ENCODE measurements at regions not wholly inside any gene's neighbourhood (a gene's known extent, or its start where the extent isn't known, plus 50 kb on each side); places are given as distances from the start of the nearest gene placed in this dataset.
"Not testable (repeated sequence)": the region's sequence is repeated elsewhere in the genome, so short reads cannot be mapped to it uniquely, and the experiment has no call there.

GRCh38 chr4:3365326-3365725 is 72.5 kb downstream of the RGS12 start:
- no peak for DNase-seq

GRCh38 chr4:3365871-3366842 is 73.3 kb downstream of the RGS12 start:
- DNase-seq: no peak

DNA sequence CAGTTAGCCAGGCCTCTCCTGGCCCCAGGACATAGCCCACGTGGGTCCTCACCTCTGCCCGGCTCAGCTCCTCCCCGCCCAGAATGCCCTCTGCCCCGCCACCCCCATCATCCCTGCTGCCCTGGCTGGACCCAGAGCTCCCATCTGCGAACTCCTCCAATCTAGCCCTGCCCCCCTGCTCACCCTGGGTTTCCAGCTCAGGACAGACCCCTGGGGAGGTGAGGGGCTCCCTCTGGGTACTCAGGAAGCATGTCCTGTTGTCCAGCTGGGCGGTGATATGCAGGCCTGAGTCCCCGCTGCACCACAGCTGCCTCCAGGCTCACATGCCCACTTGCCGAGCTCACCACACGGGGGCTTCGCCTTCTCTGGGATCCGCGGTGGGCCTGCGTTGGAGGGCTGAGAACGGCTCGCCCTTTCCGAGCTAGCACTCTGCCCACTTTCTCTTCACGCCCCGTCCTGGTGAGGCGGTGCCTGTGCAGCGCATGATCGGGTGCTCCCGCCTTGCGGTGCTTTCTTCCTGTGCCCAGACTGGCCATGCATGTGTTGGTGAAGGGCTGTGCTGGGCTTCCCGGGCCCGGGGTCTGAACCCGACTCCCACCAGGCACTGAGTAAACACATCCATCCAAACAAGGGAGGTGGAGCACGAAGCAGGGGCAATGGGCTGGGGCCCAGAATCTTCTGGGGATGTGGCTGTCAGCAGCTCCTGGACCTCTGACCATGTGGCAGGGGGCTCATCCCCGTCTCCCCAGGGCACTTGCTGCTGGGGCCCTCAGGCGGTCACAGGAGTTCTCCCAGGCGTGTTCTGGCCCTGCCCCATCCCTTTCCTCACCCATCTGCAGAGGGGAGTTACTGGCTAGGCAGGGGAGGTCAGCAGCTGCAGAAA is 74.3 kb downstream of the RGS12 start:
- DNase-seq: no peak

- DNase-seq: no peak
Measured at GRCh38 chr4:3367866-3368265, 73.9 kb upstream of the HGFAC start.

DNA sequence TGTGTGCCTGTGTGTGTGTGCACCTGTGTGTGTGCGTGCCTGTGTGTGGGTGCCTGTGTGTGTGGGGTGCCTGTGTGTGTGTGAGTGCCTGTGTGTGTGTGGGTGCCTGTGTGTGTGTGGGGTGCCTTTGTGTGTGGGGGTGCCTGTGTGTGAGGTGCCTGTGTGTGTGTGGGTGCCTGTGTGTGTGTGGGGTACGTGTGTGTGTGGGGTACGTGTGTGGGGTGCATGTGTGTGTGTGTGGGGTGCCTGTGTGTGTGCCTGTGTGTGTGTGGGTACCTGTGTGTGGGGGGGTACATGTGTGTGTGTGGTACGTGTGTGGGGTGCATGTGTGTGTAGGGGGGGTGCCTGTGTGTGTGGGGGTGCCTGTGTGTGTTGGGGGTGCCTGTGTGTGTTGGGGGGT is 73.4 kb upstream of the HGFAC start:
- DNase-seq: no peak

- no peak for DNase-seq
Measured at GRCh38 chr4:3368841-3369760, 72.7 kb upstream of the HGFAC start.

DNA sequence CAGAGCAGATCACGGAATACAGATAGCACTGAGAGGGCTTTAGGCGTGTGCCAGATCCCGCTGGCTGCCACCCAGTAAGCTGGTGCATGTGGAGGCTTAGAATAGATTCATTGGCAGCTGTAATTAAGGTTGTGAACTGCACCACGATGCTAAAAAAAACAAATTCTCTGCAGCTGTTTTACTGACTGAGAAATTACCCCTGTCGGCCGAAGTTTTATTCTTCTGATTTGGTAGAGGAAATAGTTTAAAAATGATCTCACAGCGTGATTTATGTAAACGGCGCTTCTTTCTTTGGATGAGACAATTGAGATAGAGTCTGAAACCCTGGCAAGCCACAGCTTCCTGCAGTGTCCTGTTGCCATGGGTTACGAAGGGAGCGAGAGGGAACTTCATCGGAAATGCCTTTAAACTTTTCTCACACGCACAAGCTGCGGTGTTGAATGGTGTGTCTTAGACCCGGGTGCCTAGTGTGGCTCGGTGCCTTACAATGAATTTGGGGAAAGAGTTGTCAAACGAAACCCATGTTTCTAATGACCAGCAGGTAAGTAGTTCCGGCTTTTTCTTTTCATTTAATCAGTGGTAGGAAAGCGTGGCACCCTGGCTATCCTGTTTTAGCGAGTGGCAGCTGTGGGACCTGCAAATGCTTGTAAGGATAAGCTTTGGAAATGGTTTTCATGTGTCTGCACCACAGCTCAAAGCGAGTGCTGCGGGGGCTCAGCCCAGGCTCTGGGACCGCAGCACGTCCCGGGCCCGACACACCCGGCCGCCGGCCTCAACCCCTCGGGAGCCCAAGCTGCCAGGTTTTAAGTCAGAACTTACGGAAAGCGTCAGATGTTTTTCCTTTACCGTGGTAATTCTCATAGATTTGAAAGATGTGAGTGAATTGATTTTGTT is 71.7 kb upstream of the HGFAC start:
- peak; percentile 36 for DNase-seq

DNA sequence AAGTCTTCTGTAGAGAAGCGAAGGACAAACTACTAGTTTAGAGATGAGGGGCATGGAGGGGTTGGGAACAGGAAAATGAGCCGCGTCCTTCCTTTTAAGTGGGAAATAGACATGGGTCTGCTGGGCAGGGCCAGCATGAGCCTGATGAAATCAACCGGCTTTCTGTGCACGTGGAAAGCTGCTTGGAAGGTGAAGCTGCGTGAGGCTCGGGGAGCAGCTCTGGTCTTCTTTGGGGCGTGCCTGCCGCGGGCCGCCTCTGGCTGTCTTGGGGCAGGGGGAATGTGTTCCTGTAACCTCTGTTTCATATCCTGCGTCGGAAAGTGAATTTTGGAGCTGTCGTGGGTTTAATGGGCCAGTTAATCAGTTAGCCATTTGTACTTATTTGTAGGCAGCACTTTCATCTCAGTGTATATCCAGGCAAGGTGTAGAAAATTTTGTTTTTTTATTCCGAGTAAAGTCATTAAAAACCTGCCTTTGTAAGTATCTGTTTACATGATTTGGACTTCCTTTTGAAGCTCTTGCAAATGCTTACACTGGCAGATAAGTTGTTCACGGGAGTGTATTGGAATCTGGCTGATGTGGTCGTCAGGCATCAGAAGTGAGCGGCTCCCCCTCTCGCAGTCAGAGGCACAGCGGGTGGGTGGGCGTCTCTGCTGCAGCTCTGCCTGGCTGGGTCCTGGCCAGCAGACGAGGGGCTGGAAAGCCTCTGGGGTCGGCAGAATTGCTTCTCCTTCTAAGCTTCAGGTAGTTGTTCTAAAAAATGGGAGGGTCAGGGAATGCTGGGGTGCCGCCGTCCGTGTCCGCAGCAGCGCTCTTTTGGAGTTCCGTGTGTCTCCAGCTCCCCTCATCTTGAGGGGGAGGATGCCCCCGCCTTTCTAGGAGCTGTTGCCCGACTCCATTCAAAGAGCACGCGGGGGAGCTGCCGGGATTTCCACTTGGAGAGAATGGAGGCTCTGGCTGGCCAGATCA is 70.5 kb upstream of the HGFAC start:
- peak; percentile 46 for DNase-seq

- no peak for DNase-seq
Measured at GRCh38 chr4:3372264-3372932, 69.4 kb upstream of the HGFAC start.

DNA sequence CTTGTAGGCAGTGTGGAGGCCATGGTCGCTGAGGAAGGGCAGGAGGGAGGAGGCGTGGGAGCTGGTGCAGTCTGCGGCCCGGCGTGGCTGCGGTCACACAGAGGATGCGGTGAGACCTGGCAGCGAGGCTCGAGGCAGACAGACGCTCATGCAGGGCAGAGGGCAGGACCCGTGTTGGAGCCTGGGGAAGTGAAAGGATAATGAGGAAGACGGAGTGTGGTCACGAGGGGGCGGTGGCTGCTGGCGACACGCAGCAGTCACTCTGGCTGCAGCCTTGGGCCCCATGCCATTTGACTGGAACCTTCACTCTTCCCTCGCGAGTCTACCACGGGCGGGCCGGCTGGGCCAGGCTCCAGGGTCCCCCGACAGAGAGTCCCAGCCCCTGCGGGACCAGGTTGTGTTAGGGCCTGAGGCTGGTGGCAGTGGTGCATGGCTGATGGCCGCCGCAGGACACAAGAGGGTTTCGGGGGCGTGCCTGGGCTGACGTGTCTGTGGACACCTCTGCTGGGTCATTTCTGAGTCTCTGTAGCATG is 68.8 kb upstream of the HGFAC start:
- DNase-seq: no peak

GRCh38 chr4:3373468-3373867 is 68.3 kb upstream of the HGFAC start:
- no peak for DNase-seq

DNA sequence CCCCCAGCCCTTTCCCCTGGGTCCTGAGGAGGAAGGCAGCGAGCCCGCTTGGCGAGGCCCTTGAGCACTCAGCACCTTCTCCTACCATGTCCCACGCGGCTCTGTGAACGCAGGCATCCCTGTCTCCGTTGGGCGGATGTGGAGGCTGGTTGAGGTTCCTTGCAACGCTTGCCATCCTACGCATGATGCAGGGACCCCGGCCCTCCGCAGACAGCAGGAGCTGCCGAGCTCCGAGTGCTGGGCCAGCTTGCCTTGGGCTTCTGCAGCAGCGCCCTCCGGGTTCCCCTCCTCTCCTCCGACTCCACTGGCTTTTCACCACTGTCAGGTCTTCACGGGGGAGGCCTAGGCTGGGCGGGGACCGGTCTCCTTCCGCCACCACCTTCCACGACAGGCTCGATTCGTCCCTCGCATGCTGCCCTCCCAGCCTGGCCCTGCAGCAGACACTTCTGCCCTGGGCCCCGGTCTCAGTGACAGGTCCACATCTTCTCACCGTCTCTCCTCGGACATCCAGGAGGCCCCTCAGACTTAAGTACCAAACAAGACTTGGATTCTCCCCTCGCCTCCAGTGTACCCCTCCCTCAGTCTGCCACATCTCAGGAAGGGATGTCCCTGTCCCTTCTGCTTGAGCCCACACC is 67.6 kb upstream of the HGFAC start:
- DNase-seq: no peak

- DNase-seq: no peak
Measured at GRCh38 chr4:3374667-3375066, 67.1 kb upstream of the HGFAC start.

DNA sequence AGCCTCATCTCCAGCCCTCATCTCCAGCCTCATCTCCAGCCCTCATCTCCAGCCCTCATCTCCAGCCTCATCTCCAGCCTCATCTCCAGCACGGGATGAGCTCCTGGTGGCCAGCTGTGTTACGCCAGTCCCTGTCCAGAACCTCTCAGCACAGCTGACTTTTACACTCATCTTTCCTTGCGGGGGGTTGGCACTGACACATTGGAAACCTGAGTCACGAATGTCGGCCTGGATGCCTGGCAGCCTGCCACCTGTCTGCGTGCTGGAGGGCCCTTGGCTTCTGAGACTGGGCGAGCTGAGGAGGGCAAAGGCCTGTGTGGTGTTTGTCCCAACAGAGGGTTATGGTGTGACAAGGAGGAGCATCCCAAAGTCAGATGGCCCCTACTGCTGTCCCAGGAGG is 66.1 kb upstream of the HGFAC start:
- no peak for DNase-seq

- no peak for DNase-seq
Measured at GRCh38 chr4:3376266-3376665, 65.5 kb upstream of the HGFAC start.

- no peak for DNase-seq
Measured at GRCh38 chr4:3377557-3377956, 64.2 kb upstream of the HGFAC start.

GRCh38 chr4:3380336-3380735 is 61.4 kb upstream of the HGFAC start:
- not testable (repeated sequence) for DNase-seq

DNA sequence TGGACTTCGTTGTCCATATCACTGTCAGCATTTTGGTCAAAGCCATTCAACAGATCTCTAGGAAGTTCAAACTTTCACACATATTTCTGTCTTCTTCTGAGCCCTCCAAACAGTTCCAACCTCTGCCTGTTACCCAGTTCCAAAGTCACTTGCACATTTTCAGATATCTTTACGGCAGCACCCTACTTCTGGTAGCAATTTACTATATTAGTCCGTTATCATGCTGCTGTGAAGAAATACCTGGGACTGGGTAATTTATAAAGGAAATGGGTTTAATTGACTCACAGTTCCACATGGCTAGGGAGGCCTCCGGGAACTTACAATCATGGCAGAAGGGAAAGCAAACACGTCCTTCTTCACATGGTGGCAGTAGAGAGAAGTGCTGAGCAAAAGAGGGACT is 60.6 kb upstream of the HGFAC start:
- not testable (repeated sequence) for DNase-seq
